Fibroblast of the aortic adventitia (primary cell): ENCODE measurements at regions not wholly inside any gene's neighbourhood (a gene's known extent, or its start where the extent isn't known, plus 50 kb on each side); places are given as distances from the start of the nearest gene placed in this dataset.

ENCODE experiments used
- DNase-seq: peaks from one replicate; pipeline ENCODE4 v3.0.0-alpha.2; 2010; ENCODE audit warnings: low read depth
- H3K4me3 ChIP-seq: 2 replicates; pipeline ENCODE4 v1.5.1; 2011; ENCODE audit warnings: low read depth, mild to moderate bottlenecking, control low read depth, low read length, moderate library complexity
- CTCF ChIP-seq: IDR thresholded peaks from 2 replicates; pipeline ENCODE4 v1.5.1; 2011; ENCODE audit warnings: mild to moderate bottlenecking, low read length, control low read depth, inconsistent platforms; ENCODE audit not compliant: insufficient read depth

- H3K4me3 ChIP-seq: no peak overlapping the region
- TF ChIP-seq CTCF: no peak
- DNase-seq: no peak
Observed at GRCh38 chr11:15769203-15769602, 587.1 kb downstream of the SOX6 start.

- DNase-seq: peak; percentile 51
- H3K4me3 ChIP-seq: no peak overlapping the region
Observed at GRCh38 chr11:15770798-15771414, 585.4 kb downstream of the SOX6 start.

GRCh38 chr11:15772547-15772946 is 583.8 kb downstream of the SOX6 start:
- no peak for TF ChIP-seq CTCF
- no peak for DNase-seq
- H3K4me3 ChIP-seq: no peak overlapping the region

More at GRCh38 chr11:15770798-15771414, 585.4 kb downstream of the SOX6 start:
- TF ChIP-seq CTCF: peak; percentile 81

- no peak overlapping the region for H3K4me3 ChIP-seq
- DNase-seq: no peak
- no peak for TF ChIP-seq CTCF
Observed at GRCh38 chr11:15772981-15773380, 583.4 kb downstream of the SOX6 start.

GRCh38 chr11:15773476-15774387 is 582.6 kb downstream of the SOX6 start:
- H3K4me3 ChIP-seq: no peak overlapping the region
- no peak for DNase-seq
- no peak for TF ChIP-seq CTCF

- H3K4me3 ChIP-seq: no peak overlapping the region
- DNase-seq: no peak
- no peak for TF ChIP-seq CTCF
Observed at GRCh38 chr11:15774388-15774939, 581.9 kb downstream of the SOX6 start.
